Loucy (cell line): ENCODE measurements at regions not wholly inside any gene's neighbourhood (a gene's known extent, or its start where the extent isn't known, plus 50 kb on each side); places are given as distances from the start of the nearest gene placed in this dataset.

Experiments used
- EZH2phosphoT487 ChIP-seq: fragments of 200-600 bp; IDR thresholded peaks from 2 replicates; pipeline ENCODE4 v1.6.1; 2018; ENCODE audit warnings: antibody characterized with exemption, mild to moderate bottlenecking, moderate library complexity, borderline replicate concordance
- TF ChIP-seq, protein P1 (sequence below): fragments of 200-600 bp; sonication (generic); conservative IDR thresholded peaks from 2 replicates; pipeline ENCODE4 v1.5.1; 2014; ENCODE audit warnings: mild to moderate bottlenecking, antibody characterized with exemption, low read length

GRCh38 chr3:62995119-62995518, 119.9 kb upstream of the CADPS start:
- TF ChIP-seq, protein P1, sequence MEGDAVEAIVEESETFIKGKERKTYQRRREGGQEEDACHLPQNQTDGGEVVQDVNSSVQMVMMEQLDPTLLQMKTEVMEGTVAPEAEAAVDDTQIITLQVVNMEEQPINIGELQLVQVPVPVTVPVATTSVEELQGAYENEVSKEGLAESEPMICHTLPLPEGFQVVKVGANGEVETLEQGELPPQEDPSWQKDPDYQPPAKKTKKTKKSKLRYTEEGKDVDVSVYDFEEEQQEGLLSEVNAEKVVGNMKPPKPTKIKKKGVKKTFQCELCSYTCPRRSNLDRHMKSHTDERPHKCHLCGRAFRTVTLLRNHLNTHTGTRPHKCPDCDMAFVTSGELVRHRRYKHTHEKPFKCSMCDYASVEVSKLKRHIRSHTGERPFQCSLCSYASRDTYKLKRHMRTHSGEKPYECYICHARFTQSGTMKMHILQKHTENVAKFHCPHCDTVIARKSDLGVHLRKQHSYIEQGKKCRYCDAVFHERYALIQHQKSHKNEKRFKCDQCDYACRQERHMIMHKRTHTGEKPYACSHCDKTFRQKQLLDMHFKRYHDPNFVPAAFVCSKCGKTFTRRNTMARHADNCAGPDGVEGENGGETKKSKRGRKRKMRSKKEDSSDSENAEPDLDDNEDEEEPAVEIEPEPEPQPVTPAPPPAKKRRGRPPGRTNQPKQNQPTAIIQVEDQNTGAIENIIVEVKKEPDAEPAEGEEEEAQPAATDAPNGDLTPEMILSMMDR = no peak
- TF ChIP-seq EZH2phosphoT487 = no peak
